ENCODE measurements at regions not wholly inside any gene's neighbourhood (a gene's known extent, or its start where the extent isn't known, plus 50 kb on each side); places are given as distances from the start of the nearest gene placed in this dataset.

- no peaks in the 10 kb centered on the region for H4K20me1 ChIP-seq (ENCODE audit: insufficient read depth, low read length)
- intact Hi-C loops (cut with micrococcal nuclease; ENCODE audit: unreplicated experiment) (no loop called here), in situ Hi-C loops (cut with HindIII; ENCODE audit: extremely low pct_ligation_motif_present, low pct_unique_long_range_greater_than_20kb) (no loop called here)
- BruUV-seq (replicated peaks) = no TSS peak
- POLR2A ChIA-PET = no interaction called here
- no peak overlapping the region for H3K4me3 ChIP-seq (replicated peaks in 1 of 3; ENCODE audit: insufficient read depth in 1 of 3, low read depth in 2 of 3, low read length in 3 of 3)
- CTCF ChIA-PET (ENCODE audit: low intra/inter-chr PET ratio, low total read pairs) = no interaction called here
- no peaks in the 10 kb centered on the region for H3K27me3 ChIP-seq (ENCODE audit: control insufficient read depth in 1 of 2, insufficient read depth in 2 of 2, low read length in 2 of 2)
- no peaks in the 10 kb centered on the region for H3K4me1 ChIP-seq (ENCODE audit: insufficient read depth, low read length)
- no peaks in the 10 kb centered on the region for H3K36me3 ChIP-seq (replicated peaks in 1 of 2; ENCODE audit: control insufficient read depth in 1 of 2, insufficient read depth in 2 of 2, low read length in 2 of 2)
- no peak for ATAC-seq
- TF ChIP-seq ZNF101 (CRISPR knock-in tag; IDR thresholded peaks at IDR 0.05; ENCODE audit: borderline replicate concordance, low read depth) = no peak
- TF ChIP-seq NR2C2 (CRISPR knock-in tag; IDR thresholded peaks at IDR 0.05; ENCODE audit: borderline replicate concordance) = no peak
- no peak for FAIRE-seq
- 0% methylated on average over 4 of the region's 4 CpGs for WGBS (ENCODE audit: low lambda C conversion rate)
- 0 out of 2 replicates have a peak, but pooled peaks cover 7% of the 10 kb centered on the region for H3K9me3 ChIP-seq (ENCODE audit: low read length)
- H2AFZ ChIP-seq (ENCODE audit: low read length) = no peak overlapping the region
- DNase-seq (ENCODE audit: low spot score) = no peak
- no peak overlapping the region for H3K27ac ChIP-seq (ENCODE audit: extremely low read length, insufficient read depth, low read length)
- H3K4me2 ChIP-seq (ENCODE audit: low read depth, low read length) = no peak overlapping the region
- H3K9ac ChIP-seq (ENCODE audit: insufficient read depth, low read depth, low read length) = no peak overlapping the region
- no peaks in the 10 kb centered on the region for H3K79me2 ChIP-seq (ENCODE audit: insufficient read depth, low read length)
Measured at GRCh38 chr14:87465770-87466169, 527.2 kb downstream of the GALC start.

GRCh38 chr14:87461704-87462103 lies 531.3 kb downstream of the GALC start:
- ATAC-seq = no peak
- H3K4me2 ChIP-seq (ENCODE audit: low read depth, low read length) = no peak overlapping the region
- no peak for DNase-seq (ENCODE audit: low spot score)
- intact Hi-C loops (cut with micrococcal nuclease; ENCODE audit: unreplicated experiment) (no loop called here), in situ Hi-C loops (cut with HindIII; ENCODE audit: extremely low pct_ligation_motif_present, low pct_unique_long_range_greater_than_20kb) (no loop called here)
- no peak for FAIRE-seq
- ChIA-PET CTCF (ENCODE audit: low intra/inter-chr PET ratio, low total read pairs) (no interaction called here), POLR2A (no interaction called here)
- H3K9me3 ChIP-seq (ENCODE audit: low read length) = peaks cover 7% of the 10 kb centered on the region; the same call in 1 of the 2 replicates
- no peak overlapping the region for H3K4me3 ChIP-seq (replicated peaks in 1 of 3; ENCODE audit: insufficient read depth in 1 of 3, low read depth in 2 of 3, low read length in 3 of 3)
- H3K36me3 ChIP-seq (replicated peaks in 1 of 2; ENCODE audit: control insufficient read depth in 1 of 2, insufficient read depth in 2 of 2, low read length in 2 of 2) = no peaks in the 10 kb centered on the region
- H3K27ac ChIP-seq (ENCODE audit: extremely low read length, insufficient read depth, low read length) = no peak overlapping the region
- no TSS peak for BruUV-seq (replicated peaks)
- H3K79me2 ChIP-seq (ENCODE audit: insufficient read depth, low read length) = no peaks in the 10 kb centered on the region
- no peaks in the 10 kb centered on the region for H3K27me3 ChIP-seq (ENCODE audit: control insufficient read depth in 1 of 2, insufficient read depth in 2 of 2, low read length in 2 of 2)
- H3K4me1 ChIP-seq (ENCODE audit: insufficient read depth, low read length) = no peaks in the 10 kb centered on the region
- no peak overlapping the region for H2AFZ ChIP-seq (ENCODE audit: low read length)
- no peaks in the 10 kb centered on the region for H4K20me1 ChIP-seq (ENCODE audit: insufficient read depth, low read length)
- H3K9ac ChIP-seq (ENCODE audit: insufficient read depth, low read depth, low read length) = no peak overlapping the region
- WGBS (ENCODE audit: low lambda C conversion rate) = 20% methylated on average over 6 of the region's 6 CpGs
- TF ChIP-seq ZNF646 (CRISPR knock-in tag; IDR thresholded peaks at IDR 0.05) (no peak), ZNF891 (CRISPR knock-in tag; IDR thresholded peaks at IDR 0.05) (no peak), DNMT3B (CRISPR knock-in tag; conservative IDR thresholded peaks at IDR 0.05) (no peak), HMGXB3 (CRISPR knock-in tag; IDR thresholded peaks at IDR 0.05; ENCODE audit: borderline replicate concordance) (no peak), DDIT3 (CRISPR knock-in tag; IDR thresholded peaks at IDR 0.05) (no peak), MTA3 (CRISPR knock-in tag; IDR thresholded peaks at IDR 0.05) (no peak)
